Transverse colon (tissue), 3 donors: ENCODE measurements at regions not wholly inside any gene's neighbourhood (a gene's known extent, or its start where the extent isn't known, plus 50 kb on each side); places are given as distances from the start of the nearest gene placed in this dataset.

Experiments used
- CTCF ChIP-seq, 5 experiments: fragments of 200-600 bp in 3 of 5; fragments of 450-650 bp in 2 of 5; sonication (generic) in 3 of 5; IDR thresholded peaks; 1 replicate in 2 of 5; 2 replicates in 3 of 5; pipeline ENCODE4 v1.5.1; 2016 to 2017; ENCODE audit warnings: antibody characterized with exemption in 5 of 5, inconsistent platforms in 3 of 5, mild to moderate bottlenecking in 2 of 5, moderate library complexity in 1 of 5
- EP300 ChIP-seq: sonication (generic); formaldehyde crosslinking; IDR thresholded peaks from one replicate; pipeline ENCODE4 v1.6.1; 2017; ENCODE audit warnings: antibody characterized with exemption, low read depth

GRCh38 chr1:98503771-98504170 is 157.8 kb upstream of the SNX7 start:
- no peak for TF ChIP-seq CTCF (IDR thresholded peaks at IDR 0.05)
- TF ChIP-seq EP300: no peak
